ENCODE measurements at regions not wholly inside any gene's neighbourhood (a gene's known extent, or its start where the extent isn't known, plus 50 kb on each side); places are given as distances from the start of the nearest gene placed in this dataset.

DNA sequence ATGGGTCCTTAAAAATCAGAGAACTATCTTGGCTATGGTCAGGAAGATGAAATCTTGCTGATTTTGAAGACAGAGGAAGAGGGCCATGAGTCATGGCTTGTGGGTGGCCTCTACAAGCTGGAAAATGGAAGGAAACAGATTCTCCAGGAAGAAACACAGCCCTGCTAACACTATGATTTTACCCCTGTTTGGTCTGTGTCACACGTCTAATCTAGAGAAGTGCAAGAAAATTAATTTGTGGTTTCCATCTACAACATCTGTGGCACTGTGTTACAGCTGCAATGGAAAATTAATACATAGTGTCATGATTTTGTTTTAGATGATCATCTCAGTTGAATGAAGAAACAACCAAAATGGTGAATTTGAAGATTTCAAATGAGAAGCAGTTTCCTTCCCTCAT lies 288.7 kb upstream of the NRIP1 start:
- no peak for DNase-seq (ENCODE audit: low spot score)

GRCh38 chr21:15354516-15354915 lies 289.7 kb upstream of the NRIP1 start:
- DNase-seq (ENCODE audit: low spot score): no peak
- TF ChIP-seq, protein P1, sequence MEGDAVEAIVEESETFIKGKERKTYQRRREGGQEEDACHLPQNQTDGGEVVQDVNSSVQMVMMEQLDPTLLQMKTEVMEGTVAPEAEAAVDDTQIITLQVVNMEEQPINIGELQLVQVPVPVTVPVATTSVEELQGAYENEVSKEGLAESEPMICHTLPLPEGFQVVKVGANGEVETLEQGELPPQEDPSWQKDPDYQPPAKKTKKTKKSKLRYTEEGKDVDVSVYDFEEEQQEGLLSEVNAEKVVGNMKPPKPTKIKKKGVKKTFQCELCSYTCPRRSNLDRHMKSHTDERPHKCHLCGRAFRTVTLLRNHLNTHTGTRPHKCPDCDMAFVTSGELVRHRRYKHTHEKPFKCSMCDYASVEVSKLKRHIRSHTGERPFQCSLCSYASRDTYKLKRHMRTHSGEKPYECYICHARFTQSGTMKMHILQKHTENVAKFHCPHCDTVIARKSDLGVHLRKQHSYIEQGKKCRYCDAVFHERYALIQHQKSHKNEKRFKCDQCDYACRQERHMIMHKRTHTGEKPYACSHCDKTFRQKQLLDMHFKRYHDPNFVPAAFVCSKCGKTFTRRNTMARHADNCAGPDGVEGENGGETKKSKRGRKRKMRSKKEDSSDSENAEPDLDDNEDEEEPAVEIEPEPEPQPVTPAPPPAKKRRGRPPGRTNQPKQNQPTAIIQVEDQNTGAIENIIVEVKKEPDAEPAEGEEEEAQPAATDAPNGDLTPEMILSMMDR (IDR thresholded peaks at IDR 0.05): no peak
- Histone ChIP-seq H3K27ac (no peak overlapping the region), H3K4me3 (no peak overlapping the region)

More for the DNA sequence above, 288.7 kb upstream of the NRIP1 start:
- TF ChIP-seq, protein P1 (IDR thresholded peaks at IDR 0.05): no peak
- Histone ChIP-seq H3K27ac (no peak overlapping the region), H3K4me3 (no peak overlapping the region)

- Histone ChIP-seq H3K4me3 (no peak overlapping the region), H3K27ac (no peak overlapping the region)
- TF ChIP-seq, protein P1 (IDR thresholded peaks at IDR 0.05): no peak
- no peak for DNase-seq (ENCODE audit: low spot score)
These were observed 290.3 kb upstream of the NRIP1 start for GRCh38 chr21:15355066-15355465.

DNA sequence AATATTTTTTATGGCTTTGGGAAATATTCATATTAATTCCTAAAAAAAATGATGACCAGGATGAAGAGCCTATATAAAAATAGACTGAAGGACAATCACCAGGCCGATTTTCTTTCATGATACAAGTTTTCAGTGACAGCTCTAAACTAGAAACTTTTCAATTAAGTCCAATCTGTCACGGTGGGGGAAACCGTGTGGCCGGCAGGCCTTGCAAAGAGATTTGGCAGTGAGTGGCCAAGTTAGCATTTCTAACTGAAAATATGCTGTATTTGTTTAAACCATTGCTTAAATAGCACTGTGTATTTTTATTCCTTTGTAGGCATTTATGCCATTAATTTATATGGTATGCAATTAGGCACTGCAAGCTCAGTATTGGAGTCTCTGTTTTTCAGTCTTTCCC lies 294.5 kb upstream of the NRIP1 start:
- no peak overlapping the region for H3K4me3 ChIP-seq
- TF ChIP-seq, protein P1 (IDR thresholded peaks at IDR 0.05): no peak
- DNase-seq (ENCODE audit: low spot score): no peak
- H3K27ac ChIP-seq: no peak overlapping the region

DNA sequence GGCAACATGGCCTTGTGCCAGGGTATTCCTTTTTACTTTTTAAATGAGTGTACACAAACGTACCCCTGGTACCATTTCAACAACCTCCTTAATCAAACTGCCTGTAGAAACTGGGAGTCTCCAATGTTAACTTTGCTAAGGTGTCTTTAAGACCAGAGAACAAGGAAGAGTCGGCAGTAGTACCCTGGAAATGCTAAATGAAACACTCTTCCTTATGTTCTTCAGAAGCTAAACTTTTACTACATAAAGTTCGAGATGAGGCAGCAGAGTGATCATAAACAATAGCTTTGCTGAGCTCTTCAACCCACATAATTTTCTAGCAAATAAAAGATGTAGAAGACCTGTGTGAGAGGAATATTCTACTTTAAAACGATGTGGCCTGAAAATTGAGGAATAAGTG lies 297.7 kb upstream of the NRIP1 start:
- no peak for DNase-seq (ENCODE audit: low spot score)
- H3K27ac ChIP-seq: no peak overlapping the region
- no peak overlapping the region for H3K4me3 ChIP-seq
- TF ChIP-seq, protein P1 (IDR thresholded peaks at IDR 0.05): no peak

DNA sequence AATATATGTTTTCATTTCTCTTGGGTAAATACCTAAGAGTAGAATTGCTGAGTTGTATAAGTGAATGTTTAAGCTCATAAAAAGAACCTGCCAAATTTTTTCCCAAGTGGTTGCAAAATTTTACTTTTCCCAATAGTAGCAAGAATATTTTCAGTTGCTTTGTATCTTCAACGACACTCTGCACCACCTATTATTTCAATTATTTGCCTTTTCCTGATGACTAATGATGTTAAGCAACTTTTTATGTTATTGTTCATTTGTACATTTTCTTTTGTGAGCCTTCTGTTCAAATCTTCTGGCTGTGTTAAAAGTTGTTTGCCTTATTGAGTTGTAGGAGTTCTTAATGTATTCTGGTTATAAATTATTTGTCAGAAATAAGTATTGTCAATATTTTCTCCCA lies 299.1 kb upstream of the NRIP1 start:
- DNase-seq (ENCODE audit: low spot score): no peak
- Histone ChIP-seq H3K27ac (no peak overlapping the region), H3K4me3 (no peak overlapping the region)
- TF ChIP-seq, protein P1 (IDR thresholded peaks at IDR 0.05): no peak

- H3K27ac ChIP-seq: no peak overlapping the region
- DNase-seq (ENCODE audit: low spot score): no peak
- TF ChIP-seq, protein P1 (IDR thresholded peaks at IDR 0.05): no peak
- H3K4me3 ChIP-seq: no peak overlapping the region
These were observed 301.1 kb upstream of the NRIP1 start for GRCh38 chr21:15365751-15366392.

All from coronary artery (tissue), 2 donors.